NOMO-1 treated with DMSO at 0.1 percent for 48 hours (cell line): ENCODE measurements at regions not wholly inside any gene's neighbourhood (a gene's known extent, or its start where the extent isn't known, plus 50 kb on each side); places are given as distances from the start of the nearest gene placed in this dataset.

Experiments
- DNase-seq: peaks from one replicate; lab custom pipeline; 2025; ENCODE audit not compliant: unreplicated experiment; lab: John Stamatoyannopoulos, UW

- DNase-seq: no peak
Measured at GRCh38 chr9:113664181-113664875, 200.8 kb downstream of the RGS3 start.

GRCh38 chr9:113665064-113665463 is 201.5 kb downstream of the RGS3 start:
- DNase-seq: no peak

DNA sequence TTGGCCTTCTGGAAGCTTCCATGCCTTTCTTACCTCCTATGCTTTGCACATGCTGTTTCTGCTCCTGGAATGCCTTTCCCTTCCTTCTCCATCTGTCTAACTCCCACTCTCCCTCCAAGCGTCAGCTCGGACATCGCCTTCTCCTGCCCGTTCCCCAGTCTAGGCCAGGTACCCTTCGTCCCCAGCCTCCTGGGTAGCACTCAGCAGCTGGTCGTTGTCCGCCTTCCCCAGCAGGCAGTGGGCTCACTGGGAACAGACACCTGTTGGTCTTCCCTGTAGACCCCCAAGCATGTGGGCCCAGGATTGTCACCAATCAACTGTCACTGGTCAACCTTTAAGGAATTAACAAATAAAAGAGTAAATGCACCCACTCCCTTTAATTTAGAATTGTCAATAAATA is 202.2 kb downstream of the RGS3 start:
- no peak for DNase-seq

DNA sequence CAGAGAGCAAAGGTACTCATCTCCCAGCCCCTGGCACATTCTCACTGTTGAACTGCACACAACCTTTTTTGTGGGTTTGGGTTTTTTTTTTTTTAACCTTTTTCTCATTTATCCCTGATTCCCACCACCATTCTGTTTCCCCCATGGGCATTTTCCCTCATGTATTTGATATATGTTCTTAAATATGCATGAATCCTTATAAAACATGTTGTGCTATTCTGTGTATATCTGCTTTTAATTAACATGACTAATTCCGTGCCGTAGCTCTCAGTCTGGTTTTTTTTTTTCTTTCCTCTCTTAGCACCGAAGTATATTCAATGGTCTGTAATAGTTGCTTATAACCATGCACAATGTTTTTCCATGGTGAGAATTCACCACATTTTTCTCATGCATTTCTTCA is 204.5 kb downstream of the RGS3 start:
- no peak for DNase-seq

DNA sequence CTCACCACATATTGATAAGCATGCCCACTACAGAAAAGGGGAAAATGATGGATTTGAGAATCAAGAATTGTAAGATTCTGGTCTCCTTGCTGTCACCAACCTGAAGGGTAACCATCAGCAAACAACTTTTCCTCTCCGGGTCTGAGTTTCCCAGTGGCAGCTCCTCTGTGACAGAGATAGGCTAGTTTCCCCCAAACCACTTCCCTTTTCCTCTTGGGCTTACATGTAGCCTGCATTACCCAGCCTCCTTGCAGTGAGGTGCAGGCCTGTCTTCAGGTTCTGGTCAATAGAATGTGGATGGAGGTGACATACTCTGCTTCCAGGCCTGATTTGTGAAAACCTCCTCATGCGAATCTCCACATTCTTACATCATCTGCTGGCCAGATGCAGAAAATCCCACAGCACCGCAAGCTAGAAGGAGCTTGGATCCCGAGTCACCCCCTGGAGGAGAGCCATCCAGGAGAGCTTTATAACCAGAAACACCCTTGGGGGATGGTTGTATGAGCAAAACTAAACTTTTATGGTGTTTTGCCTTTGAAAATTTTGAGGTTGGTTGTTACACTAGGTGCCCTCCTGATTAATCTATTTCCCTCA is 206.1 kb downstream of the RGS3 start:
- DNase-seq: peak; percentile 54

- DNase-seq: no peak
Measured at GRCh38 chr9:113673726-113674125, 202.4 kb upstream of the ZNF618 start.

DNA sequence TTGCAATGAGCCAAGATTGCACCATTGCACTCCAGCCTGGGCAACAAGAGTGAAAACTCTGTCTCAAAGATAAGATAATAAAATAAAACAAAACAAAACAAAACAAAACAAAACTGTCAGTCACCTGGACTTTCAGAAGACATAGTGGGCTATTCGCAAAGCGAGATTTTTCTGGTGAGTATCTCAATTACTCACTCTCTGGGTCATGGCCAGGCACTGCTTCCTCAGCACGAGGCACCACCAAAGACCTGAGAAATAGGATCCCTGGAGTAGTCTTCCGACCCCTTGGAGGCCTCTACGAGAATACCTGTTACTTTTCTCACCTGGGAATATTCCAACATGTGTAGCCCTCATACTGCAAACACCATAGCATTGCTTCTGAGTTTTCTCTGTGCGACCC is 201.7 kb upstream of the ZNF618 start:
- no peak for DNase-seq

GRCh38 chr9:113675475-113675941 is 200.6 kb upstream of the ZNF618 start:
- peak; percentile 51 for DNase-seq

DNA sequence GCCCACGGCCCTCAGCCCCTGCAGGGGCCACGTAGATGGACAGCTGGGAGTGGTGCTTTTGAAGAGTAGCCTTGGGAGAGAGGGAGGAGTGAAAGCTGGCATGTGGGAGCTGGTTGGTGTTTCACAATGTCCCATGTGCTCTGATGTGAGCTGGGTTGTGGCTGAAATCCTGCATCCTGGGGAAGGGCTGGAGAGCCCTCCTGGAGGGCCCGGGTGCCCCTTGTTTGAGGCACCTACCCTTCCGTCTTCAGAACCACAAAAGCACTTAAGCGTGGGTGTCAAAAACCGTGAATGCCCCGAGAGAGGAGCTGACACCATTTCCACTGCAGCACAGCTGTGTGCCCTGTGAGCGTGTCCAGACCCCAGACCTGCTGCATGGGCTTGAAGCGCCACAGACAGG is 199.1 kb upstream of the ZNF618 start:
- no peak for DNase-seq

- no peak for DNase-seq
Measured at GRCh38 chr9:113677569-113677968, 198.5 kb upstream of the ZNF618 start.

GRCh38 chr9:113678119-113678858 is 197.8 kb upstream of the ZNF618 start:
- no peak for DNase-seq

DNA sequence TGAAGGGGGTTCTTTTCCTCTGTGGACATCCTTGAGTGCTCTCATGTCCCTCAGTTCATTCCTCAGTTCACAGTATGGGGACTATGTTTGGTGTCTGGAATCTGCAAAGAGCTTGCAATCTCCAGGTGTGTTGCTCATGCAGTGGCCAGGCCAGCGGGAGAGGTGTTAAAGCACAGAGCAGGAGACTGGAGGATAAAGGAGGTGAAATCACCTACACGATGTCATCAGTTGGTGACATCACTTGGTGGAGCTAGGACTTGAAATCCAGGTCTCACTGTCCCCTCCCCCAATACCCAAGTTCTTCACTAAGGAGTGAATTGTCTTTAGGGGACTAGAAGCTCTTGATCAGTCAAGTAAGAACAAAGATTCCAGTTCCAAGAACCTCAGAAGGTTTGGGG is 197.3 kb upstream of the ZNF618 start:
- no peak for DNase-seq

DNA sequence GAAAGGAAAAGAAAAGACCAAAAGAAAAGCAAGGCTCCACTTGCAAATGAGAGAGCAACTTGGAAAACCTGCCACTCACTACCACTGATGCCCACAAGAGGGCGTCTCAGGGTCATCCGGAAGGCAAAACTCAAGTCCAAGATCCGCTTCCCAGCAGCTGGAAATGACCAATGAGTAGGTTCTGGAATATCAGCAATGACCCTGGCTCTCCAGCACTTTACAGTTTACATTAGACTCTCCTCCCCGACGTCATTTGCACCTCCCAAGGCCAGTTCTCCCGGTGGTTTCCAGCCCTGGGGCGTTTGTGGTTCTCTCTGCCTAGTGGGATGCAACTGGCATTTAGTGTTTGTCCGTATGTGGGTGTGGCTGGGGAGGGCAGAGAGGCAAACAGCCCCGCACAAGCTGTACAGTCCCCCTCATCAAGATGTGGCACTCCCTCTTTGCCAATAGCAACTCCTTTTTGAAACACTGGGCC is 193.8 kb upstream of the ZNF618 start:
- peak; percentile 30 for DNase-seq

GRCh38 chr9:113685636-113686035 is 190.5 kb upstream of the ZNF618 start:
- peak; percentile 52 for DNase-seq

- no peak for DNase-seq
Measured at GRCh38 chr9:113687107-113687679, 188.9 kb upstream of the ZNF618 start.

- no peak for DNase-seq
Measured at GRCh38 chr9:113687680-113688371, 188.3 kb upstream of the ZNF618 start.

- DNase-seq: no peak
Measured at GRCh38 chr9:113690055-113690740, 185.9 kb upstream of the ZNF618 start.

DNA sequence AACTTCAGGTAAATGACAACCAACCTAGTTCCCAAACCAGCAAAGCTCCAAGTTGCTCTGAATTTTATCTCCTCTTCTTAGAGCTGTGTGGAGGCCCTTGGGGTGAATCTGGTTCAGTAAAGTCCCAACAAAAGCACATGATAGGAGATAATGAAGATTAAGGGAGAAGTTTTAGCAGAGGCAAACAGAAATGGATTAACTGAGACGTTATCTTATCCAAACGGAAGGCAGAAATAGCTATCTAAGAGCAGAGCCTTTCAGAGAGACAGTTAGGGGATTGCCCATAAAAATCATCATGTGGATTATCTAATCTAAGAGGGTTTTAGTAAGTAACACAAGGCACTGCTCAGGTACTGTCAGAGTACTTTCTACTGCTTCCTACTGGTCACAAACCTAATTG is 183.9 kb upstream of the ZNF618 start:
- no peak for DNase-seq

DNA sequence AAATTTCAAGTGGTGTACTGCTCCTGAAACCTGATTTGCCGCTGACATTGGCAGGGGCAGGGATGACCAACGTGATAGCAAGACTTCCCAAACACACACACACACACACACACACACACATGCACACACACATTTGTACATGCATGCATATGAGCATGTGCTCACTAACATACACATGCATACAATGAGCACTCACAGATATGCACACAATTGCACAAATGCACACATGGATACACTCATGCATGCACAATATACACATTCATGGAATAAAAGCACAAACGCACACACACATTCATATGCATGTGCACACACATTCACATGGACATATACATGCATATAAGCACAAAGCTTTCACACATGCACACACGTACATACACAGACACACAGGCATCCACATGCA is 181.2 kb upstream of the ZNF618 start:
- DNase-seq: no peak

DNA sequence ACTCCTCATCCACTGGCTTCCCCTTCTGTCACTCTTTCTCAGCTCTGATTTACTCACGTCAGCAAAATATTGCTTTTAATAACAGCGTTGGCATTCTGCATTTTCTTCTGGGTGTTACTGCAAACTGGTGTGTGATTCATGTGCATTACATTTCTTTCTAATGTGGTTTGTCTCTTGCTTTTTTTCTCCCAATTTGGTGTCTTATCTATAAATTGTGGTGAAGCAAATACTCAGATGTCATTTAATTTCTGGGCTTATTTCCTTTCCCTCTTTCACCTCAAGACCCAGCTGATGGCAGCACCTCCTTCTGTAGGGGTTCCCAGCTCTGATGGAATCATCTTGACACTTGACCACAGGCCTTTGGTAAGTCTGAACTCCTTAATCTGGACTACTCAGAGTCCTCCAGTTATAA is 180.7 kb upstream of the ZNF618 start:
- DNase-seq: no peak

DNA sequence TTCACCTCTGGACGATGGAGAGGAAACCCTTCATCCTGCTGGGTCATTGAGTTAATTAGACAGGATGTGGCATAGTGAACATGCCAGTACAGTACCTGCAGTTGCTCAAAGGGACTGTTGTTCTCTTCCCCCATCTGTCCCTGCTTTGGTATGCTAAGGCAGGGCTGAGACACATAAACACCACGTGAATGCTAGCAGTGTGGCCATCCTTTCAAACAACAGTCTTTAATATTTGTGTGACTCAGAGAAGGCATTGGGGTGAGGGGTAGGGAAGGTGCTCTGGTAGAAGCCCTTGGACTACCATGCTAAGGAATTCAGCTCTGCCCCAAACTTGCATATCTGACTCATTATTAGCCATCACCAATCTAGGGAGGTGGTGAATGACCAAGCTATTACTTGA is 180.2 kb upstream of the ZNF618 start:
- DNase-seq: no peak
